ENCODE measurements at regions not wholly inside any gene's neighbourhood (a gene's known extent, or its start where the extent isn't known, plus 50 kb on each side); places are given as distances from the start of the nearest gene placed in this dataset.

GRCh38 chr2:441258-442022 is 153.5 kb upstream of the ALKAL2 start (continued):
- peak in 1 of 2 experiments; percentile 68; a peak in 2 of 4 replicates for TF ChIP-seq ETV6 (conservative IDR thresholded peaks at IDR 0.05 in 1 of 2, IDR thresholded peaks at IDR 0.05 in 1 of 2; ENCODE audit: borderline replicate concordance in 1 of 2, low read depth in 1 of 2)
- no peak for TF ChIP-seq KLF5 (IDR thresholded peaks at IDR 0.05; ENCODE audit: partially characterized antibody)
- peak; percentile 49; the same call in 1 of the 2 replicates for TF ChIP-seq NR2F1 (conservative IDR thresholded peaks at IDR 0.05)

- H3K4me3 ChIP-seq, result no peak overlapping the region
- H3K79me2 ChIP-seq (ENCODE audit: control insufficient read depth, insufficient read depth, low read length), result no peaks in the 10 kb centered on the region
- no peak overlapping the region for H2AFZ ChIP-seq (ENCODE audit: control insufficient read depth, low read depth, low read length)
- ATAC-seq (no peak), FAIRE-seq (no peak), DNase-seq (ENCODE audit: low read depth, low spot score) (no peak)
- ChIA-PET RAD21 (ENCODE audit: unreplicated experiment) (no interaction called here), SMC1A (ENCODE audit: uncharacterized antibody, unreplicated experiment) (no interaction called here), CTCF (no interaction called here), POLR2A (no interaction called here)
- no peak overlapping the region for H3K4me2 ChIP-seq (ENCODE audit: control insufficient read depth, insufficient read depth)
- intact Hi-C loops (cut with micrococcal nuclease; ENCODE audit: unreplicated experiment), result no loop called here
- WGBS (ENCODE audit: insufficient coverage, insufficient replicate concordance, low lambda C conversion rate, missing lambda C conversion rate), result 61% methylated on average over 4 of the region's 4 CpGs
- BruUV-seq (replicated peaks), result no TSS peak
- H3K27me3 ChIP-seq (replicated peaks in 1 of 2; ENCODE audit: control insufficient read depth in 2 of 2, insufficient read depth in 2 of 2, low read length in 1 of 2), result no peaks in the 10 kb centered on the region; a peak in 1 of 4 replicates
- H3K27ac ChIP-seq (ENCODE audit: control insufficient read depth, insufficient read depth), result no peak overlapping the region
- H4K20me1 ChIP-seq (ENCODE audit: control insufficient read depth, insufficient read depth), result no peaks in the 10 kb centered on the region
- H3K9ac ChIP-seq (ENCODE audit: control insufficient read depth, insufficient read depth, low read length), result no peak overlapping the region
- in situ Hi-C loops (cut with MboI), result no loop called here
- no peaks in the 10 kb centered on the region for H3K4me1 ChIP-seq (ENCODE audit: control insufficient read depth, insufficient read depth, low read length)
- no peaks in the 10 kb centered on the region for H3K36me3 ChIP-seq (ENCODE audit: control insufficient read depth in 2 of 2, insufficient read depth in 2 of 2, low read length in 1 of 2)
- H3K9me3 ChIP-seq (replicated peaks; ENCODE audit: control insufficient read depth, insufficient read depth, low read length), result no peaks in the 10 kb centered on the region; the same call in 2 of the 3 replicates
- no peak for TF ChIP-seq MEF2A (IDR thresholded peaks at IDR 0.05; ENCODE audit: insufficient read depth, low read depth, low read length)
- TF ChIP-seq USF1 (IDR thresholded peaks at IDR 0.05; ENCODE audit: borderline replicate concordance, extremely low read length, insufficient read depth, low read depth, low read length), result no peak
- TF ChIP-seq, protein P1, sequence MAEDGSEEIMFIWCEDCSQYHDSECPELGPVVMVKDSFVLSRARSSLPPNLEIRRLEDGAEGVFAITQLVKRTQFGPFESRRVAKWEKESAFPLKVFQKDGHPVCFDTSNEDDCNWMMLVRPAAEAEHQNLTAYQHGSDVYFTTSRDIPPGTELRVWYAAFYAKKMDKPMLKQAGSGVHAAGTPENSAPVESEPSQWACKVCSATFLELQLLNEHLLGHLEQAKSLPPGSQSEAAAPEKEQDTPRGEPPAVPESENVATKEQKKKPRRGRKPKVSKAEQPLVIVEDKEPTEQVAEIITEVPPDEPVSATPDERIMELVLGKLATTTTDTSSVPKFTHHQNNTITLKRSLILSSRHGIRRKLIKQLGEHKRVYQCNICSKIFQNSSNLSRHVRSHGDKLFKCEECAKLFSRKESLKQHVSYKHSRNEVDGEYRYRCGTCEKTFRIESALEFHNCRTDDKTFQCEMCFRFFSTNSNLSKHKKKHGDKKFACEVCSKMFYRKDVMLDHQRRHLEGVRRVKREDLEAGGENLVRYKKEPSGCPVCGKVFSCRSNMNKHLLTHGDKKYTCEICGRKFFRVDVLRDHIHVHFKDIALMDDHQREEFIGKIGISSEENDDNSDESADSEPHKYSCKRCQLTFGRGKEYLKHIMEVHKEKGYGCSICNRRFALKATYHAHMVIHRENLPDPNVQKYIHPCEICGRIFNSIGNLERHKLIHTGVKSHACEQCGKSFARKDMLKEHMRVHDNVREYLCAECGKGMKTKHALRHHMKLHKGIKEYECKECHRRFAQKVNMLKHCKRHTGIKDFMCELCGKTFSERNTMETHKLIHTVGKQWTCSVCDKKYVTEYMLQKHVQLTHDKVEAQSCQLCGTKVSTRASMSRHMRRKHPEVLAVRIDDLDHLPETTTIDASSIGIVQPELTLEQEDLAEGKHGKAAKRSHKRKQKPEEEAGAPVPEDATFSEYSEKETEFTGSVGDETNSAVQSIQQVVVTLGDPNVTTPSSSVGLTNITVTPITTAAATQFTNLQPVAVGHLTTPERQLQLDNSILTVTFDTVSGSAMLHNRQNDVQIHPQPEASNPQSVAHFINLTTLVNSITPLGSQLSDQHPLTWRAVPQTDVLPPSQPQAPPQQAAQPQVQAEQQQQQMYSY (CRISPR knock-in tag; IDR thresholded peaks at IDR 0.05), result no peak
- TF ChIP-seq FOXM1 (IDR thresholded peaks at IDR 0.05; ENCODE audit: low read depth, low read length), result no peak
- no peak for TF ChIP-seq IRF4 (IDR thresholded peaks at IDR 0.05; ENCODE audit: low read depth, low read length)
- no peak for TF ChIP-seq RB1 (IDR thresholded peaks at IDR 0.05; ENCODE audit: borderline replicate concordance)
- no peak for TF ChIP-seq BMI1 (IDR thresholded peaks at IDR 0.05; ENCODE audit: borderline replicate concordance)
- TF ChIP-seq, protein P2, sequence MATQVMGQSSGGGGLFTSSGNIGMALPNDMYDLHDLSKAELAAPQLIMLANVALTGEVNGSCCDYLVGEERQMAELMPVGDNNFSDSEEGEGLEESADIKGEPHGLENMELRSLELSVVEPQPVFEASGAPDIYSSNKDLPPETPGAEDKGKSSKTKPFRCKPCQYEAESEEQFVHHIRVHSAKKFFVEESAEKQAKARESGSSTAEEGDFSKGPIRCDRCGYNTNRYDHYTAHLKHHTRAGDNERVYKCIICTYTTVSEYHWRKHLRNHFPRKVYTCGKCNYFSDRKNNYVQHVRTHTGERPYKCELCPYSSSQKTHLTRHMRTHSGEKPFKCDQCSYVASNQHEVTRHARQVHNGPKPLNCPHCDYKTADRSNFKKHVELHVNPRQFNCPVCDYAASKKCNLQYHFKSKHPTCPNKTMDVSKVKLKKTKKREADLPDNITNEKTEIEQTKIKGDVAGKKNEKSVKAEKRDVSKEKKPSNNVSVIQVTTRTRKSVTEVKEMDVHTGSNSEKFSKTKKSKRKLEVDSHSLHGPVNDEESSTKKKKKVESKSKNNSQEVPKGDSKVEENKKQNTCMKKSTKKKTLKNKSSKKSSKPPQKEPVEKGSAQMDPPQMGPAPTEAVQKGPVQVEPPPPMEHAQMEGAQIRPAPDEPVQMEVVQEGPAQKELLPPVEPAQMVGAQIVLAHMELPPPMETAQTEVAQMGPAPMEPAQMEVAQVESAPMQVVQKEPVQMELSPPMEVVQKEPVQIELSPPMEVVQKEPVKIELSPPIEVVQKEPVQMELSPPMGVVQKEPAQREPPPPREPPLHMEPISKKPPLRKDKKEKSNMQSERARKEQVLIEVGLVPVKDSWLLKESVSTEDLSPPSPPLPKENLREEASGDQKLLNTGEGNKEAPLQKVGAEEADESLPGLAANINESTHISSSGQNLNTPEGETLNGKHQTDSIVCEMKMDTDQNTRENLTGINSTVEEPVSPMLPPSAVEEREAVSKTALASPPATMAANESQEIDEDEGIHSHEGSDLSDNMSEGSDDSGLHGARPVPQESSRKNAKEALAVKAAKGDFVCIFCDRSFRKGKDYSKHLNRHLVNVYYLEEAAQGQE (IDR thresholded peaks at IDR 0.05; ENCODE audit: low read depth, low read length), result no peak
- TF ChIP-seq TBL1XR1 (IDR thresholded peaks at IDR 0.05; ENCODE audit: low read depth, low read length), result no peak
- TF ChIP-seq, protein P3, sequence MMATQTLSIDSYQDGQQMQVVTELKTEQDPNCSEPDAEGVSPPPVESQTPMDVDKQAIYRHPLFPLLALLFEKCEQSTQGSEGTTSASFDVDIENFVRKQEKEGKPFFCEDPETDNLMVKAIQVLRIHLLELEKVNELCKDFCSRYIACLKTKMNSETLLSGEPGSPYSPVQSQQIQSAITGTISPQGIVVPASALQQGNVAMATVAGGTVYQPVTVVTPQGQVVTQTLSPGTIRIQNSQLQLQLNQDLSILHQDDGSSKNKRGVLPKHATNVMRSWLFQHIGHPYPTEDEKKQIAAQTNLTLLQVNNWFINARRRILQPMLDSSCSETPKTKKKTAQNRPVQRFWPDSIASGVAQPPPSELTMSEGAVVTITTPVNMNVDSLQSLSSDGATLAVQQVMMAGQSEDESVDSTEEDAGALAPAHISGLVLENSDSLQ (IDR thresholded peaks at IDR 0.05), result no peak
Observed at GRCh38 chr2:440403-440740, 152.5 kb upstream of the ALKAL2 start.

All from GM12878 (cell line).